Fibroblast of mammary gland (primary cell): ENCODE measurements at regions not wholly inside any gene's neighbourhood (a gene's known extent, or its start where the extent isn't known, plus 50 kb on each side); places are given as distances from the start of the nearest gene placed in this dataset.
"Not testable (repeated sequence)": the region's sequence is repeated elsewhere in the genome, so short reads cannot be mapped to it uniquely, and the experiment has no call there.

Experiments used
- DNase-seq: peaks from one replicate; pipeline ENCODE4 v3.0.0-alpha.2; 2010; ENCODE audit warnings: low read depth
- H3K4me3 ChIP-seq: 2 replicates; pipeline ENCODE4 v1.5.1; 2011; ENCODE audit warnings: low read depth, mild to moderate bottlenecking, low read length, moderate library complexity; ENCODE audit not compliant: control insufficient read depth
- TF ChIP-seq, protein P1 (sequence below): conservative IDR thresholded peaks from 2 replicates; pipeline ENCODE4 v1.5.1; 2011; ENCODE audit warnings: low read depth, low read length, inconsistent platforms; ENCODE audit not compliant: control insufficient read depth, insufficient read depth

DNA sequence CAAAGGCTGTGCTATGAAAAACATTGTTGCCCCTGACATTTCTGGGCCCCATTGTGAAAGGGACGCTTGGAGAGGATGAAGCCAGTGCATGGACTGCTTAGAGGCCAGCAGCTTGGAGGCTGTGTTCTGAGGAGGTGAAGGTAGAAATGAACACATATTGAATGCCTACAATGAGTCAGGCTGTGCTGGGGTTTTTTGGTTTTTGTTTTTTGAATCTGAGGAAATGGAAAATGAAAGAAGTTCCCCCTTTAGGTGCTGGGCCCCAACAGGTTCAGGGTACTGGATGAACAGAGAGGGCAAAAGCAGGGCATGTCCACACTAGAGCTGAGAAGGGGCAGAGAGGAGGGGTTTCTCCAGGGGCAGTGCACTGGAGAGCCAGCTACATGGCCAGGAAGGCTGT lies 166.1 kb upstream of the API5 start:
- no peak overlapping the region for H3K4me3 ChIP-seq
- TF ChIP-seq, protein P1, sequence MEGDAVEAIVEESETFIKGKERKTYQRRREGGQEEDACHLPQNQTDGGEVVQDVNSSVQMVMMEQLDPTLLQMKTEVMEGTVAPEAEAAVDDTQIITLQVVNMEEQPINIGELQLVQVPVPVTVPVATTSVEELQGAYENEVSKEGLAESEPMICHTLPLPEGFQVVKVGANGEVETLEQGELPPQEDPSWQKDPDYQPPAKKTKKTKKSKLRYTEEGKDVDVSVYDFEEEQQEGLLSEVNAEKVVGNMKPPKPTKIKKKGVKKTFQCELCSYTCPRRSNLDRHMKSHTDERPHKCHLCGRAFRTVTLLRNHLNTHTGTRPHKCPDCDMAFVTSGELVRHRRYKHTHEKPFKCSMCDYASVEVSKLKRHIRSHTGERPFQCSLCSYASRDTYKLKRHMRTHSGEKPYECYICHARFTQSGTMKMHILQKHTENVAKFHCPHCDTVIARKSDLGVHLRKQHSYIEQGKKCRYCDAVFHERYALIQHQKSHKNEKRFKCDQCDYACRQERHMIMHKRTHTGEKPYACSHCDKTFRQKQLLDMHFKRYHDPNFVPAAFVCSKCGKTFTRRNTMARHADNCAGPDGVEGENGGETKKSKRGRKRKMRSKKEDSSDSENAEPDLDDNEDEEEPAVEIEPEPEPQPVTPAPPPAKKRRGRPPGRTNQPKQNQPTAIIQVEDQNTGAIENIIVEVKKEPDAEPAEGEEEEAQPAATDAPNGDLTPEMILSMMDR, result no peak
- DNase-seq, result no peak

GRCh38 chr11:43150697-43151096 lies 161.1 kb upstream of the API5 start:
- H3K4me3 ChIP-seq, result no peak overlapping the region
- no peak for DNase-seq
- TF ChIP-seq, protein P1, result no peak

DNA sequence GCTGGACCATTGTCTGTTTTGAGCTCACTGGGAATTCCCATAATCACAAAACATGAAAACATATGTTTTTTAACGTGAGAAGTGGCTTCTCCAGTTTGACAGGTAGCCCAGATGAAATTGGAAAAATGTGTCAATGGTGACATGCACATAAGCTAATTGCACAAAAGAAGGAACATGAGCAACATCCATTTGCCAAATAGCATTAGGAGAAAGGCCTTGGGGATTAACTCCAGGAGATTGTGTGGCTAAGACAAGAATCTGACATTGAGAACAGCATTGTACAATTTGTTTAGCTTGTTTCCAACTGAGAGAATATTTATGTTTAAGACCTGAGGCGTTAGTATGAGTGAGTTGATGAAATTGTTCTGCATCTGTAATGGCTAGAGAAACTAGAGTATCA lies 147.0 kb upstream of the API5 start:
- no peak overlapping the region for H3K4me3 ChIP-seq
- TF ChIP-seq, protein P1, result no peak
- DNase-seq, result no peak

DNA sequence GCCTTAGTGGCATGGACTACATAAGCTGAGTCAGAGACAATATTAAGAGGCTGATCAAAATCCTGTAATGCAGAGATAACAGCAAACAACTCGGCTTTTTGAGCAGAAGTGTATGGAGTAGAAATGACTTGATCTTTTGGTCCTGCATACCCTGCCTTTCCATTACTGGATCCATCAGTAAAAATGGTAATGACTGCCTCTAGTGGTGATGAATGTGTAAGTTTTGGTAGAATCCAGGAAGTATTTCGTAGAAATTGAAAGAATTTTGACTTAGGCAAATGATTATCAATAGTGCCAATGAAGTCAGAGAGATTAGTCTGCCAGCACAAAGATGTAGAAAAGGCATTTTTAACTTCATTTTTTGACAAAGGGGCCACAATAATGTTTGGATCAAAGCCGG lies 146.4 kb upstream of the API5 start:
- H3K4me3 ChIP-seq, DNase-seq: not testable (repeated sequence)

DNA sequence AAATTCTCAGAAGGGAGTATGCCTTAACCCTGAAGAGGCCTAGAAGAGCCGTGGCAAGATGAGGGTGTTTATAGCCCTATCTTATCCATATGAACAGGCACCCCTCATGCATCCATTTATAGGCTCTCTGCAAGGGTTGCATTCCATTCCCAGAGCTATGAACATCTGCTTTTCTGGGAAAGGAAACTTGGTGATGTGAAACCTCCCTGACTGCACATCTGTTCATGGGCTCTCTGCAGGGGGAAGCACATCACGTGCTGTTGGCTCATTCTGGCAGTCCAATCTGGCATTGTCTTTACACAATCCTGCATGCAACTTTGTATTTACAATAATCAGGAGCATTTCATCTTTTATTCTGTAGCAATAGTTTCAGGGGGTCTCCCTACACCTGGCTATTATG lies 143.6 kb upstream of the API5 start:
- not testable (repeated sequence) for DNase-seq, H3K4me3 ChIP-seq

DNA sequence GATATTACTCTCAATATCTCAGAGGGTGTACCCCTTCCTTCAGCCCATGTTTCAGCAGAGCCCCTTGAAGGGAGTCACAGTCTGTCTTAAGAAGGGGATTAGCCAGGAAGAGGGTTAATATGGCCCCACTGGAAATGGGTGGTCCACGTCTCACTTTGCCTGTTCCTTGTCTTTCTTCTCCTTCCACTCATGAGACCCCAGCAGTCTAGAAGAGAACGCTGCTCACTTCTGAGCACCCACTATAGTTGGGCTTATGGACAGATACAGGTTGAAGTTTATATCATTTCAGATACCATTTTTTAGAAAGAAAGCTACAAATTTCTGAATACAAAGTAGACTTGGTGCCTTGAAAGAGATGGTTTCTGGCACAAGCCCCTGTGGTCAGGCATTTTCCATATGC lies 139.3 kb upstream of the API5 start:
- H3K4me3 ChIP-seq, result no peak overlapping the region
- DNase-seq, result no peak
- TF ChIP-seq, protein P1, result no peak

DNA sequence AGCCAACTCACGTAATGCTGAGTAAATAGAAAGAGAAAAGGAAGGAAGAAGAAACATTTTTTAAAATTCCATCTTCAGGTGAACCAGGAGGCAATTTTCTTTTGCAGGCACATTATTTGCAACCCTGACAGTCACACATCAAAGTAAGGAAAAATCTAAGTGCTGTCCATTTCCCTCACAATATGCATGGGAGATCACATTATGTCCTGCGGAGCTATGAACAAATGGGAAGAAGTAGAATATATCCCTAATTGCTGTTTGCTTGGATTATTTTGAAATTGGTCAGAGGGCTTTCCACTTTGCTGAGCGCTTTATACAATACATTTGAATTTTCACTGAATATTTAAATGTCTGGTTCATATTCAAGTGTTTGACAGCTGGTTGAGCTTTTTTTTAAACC lies 133.8 kb upstream of the API5 start:
- TF ChIP-seq, protein P1, result no peak
- no peak for DNase-seq
- no peak overlapping the region for H3K4me3 ChIP-seq

- not testable (repeated sequence) for DNase-seq, H3K4me3 ChIP-seq
Measured at GRCh38 chr11:43194459-43194858, 117.3 kb upstream of the API5 start.

GRCh38 chr11:43197379-43197778 lies 114.4 kb upstream of the API5 start:
- TF ChIP-seq, protein P1, result no peak
- DNase-seq, result no peak
- H3K4me3 ChIP-seq, result no peak overlapping the region
